ENCODE measurements at regions not wholly inside any gene's neighbourhood (a gene's known extent, or its start where the extent isn't known, plus 50 kb on each side); places are given as distances from the start of the nearest gene placed in this dataset.
A peak's percentile ranks its signal among the peaks of the same experiment; 100 is the strongest.

DNA sequence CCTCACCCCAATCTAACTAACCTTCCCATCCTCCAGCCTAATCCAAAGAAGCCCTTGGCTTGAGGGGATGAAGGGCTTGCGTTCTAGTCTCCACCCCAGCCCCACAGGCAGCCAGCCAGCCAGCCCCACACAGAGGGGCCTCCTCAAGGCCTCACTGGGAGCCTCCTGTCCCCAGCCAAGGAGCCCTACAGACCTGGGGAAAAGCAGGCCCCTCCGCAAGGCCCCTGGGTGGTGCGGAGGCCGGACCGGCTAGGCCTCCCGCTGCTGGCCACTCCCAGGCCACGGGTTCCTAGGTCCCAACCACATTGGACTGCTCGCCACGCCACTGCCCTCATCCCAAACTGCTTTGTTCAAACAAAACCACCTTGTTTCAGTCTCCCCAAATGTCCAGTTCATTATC, 78.0 kb downstream of the ZIC5 start:
- DNase-seq: no peak

DNA sequence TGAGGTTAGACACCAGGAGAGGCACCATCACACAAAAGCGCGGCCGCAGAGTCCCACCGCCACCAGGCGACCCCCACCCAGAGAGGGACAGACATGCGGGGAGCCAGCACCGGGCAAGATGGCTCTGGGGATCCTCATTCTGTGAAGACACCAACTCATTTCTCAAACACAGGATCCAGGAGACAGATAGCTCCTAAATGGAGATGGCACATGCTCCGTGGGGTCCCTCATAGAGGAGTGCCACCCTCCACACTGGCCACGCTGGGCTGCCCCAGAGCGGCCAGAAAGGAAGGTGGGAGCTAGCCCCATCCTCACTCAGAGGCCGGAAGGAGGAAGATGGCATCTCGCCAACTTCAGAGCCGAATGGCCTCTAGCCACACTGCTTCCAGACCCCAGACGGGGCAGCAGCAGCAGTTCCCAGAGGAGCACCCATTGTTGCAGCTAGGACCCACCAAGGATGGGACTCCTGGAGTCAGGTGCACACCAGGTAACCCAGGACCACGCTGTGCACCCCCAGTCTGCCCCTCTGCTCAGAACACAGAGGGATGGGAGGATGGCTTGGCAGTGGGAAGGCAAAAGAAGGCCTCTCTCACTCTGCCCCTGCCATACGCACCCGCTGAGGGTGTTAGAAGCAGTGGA, 78.6 kb downstream of the ZIC5 start:
- no peak for DNase-seq

DNA sequence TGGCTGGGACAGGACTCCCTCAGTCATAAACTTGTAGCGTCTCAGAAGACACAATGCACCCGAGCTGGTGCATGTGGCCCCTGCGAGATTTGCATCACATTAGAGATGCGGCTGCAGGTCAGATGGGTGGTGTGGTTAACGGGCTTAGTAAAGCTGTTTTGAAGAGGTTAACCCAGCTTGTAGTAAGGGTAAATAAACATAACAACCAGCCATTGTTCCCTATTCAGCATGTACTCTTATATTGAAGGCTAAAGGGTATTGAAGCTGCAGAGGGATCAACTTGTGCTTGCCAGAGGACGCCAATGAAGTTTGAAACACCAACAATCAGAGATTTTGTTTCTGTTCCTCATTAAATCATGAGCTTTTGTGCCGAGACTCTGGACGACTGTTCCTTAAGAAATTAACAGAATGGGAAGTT, 79.4 kb downstream of the ZIC5 start:
- DNase-seq: peak in 9 of 58 donors; percentile 13 to 77 (median 39)

DNA sequence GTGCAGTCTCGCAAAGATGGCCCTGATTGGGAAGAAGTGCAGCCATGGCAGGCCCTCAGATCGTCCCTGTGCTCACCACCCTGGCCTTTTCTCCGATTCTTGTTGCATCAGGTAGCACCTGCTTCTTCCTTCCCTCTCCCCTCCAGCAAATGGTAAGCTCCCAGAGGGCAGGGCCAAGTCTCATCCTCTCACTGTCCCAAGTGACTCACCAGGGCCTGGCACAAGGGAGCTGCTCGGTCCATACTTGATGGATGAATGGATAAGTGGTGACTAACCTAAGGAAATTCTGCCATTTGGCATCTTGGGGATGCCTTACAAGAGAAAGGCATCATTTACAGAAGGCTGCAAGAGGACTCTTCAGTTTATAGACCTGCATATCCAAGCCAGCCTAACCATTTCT, 84.9 kb downstream of the ZIC5 start:
- DNase-seq: no peak

DNA sequence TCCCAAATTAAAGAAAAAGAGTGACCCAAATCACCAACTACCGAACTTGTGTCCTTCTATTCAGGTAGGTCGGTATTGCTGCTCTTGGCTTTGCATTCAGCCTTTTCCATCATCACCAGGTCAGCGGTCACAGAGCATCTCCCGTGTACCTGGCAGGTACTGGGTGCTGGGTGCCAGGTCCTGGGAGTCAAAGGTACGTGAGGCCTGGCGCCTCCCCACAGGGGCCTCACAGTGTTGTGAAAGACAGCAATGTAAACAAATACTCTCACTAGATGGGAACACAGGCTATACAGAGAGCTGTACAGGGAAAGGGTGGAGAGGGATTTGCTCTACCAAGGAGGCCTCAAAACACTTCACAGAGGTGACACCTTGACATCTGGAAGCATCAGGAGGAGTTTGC, 86.7 kb downstream of the ZIC5 start:
- DNase-seq: no peak

DNA sequence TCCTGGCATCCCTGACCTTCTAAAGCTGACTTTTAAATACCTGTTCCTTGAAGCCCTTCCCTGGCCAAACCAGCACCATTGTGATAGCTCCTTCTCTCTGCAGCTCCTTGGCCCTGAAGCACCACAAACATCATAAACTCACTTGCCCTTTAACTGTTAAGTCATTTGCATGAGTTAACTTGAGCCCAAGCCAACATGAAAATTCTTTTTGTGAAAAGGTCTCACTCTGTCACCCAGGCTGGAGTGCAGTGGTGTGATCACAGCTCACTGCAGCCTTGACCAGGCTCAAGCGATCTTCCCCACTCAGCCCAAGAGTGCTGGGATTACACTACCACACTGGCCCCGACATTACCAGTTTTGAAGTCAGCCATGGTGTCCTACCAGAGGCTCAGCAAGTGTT, 87.8 kb downstream of the ZIC5 start:
- DNase-seq: no peak

DNA sequence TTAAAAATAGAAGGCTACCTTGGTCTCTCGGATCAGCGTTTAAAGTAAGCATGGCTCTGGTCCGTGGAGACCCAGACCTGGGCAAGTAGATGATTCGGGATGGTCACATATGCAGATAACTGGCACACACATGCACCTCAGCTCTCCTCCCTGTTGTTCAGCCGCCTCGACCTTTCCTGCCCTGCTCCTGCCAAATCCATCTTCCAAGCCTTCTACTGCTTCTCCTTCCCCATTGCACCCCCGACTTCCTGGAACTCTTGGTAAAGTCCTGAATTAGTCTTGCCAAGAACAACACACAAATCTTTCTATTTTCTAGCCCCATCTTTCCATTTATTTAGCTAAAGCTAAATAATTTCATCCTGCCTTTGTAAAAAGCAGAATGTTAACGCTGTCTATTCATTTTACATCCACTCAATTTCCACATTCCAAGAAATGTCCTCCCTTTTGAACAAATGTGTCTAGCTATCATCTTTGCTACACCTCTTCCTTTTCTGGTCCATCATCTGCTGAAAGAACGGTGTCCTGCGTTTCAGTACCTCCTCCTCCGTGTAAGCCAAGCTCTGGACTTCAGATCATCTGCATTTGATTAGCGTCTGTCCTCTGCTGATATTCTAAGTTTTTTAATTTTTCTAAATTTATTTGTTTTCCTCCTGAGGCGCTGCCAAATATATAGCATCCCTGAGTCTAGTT, 92.5 kb downstream of the ZIC5 start:
- no peak for DNase-seq

DNA sequence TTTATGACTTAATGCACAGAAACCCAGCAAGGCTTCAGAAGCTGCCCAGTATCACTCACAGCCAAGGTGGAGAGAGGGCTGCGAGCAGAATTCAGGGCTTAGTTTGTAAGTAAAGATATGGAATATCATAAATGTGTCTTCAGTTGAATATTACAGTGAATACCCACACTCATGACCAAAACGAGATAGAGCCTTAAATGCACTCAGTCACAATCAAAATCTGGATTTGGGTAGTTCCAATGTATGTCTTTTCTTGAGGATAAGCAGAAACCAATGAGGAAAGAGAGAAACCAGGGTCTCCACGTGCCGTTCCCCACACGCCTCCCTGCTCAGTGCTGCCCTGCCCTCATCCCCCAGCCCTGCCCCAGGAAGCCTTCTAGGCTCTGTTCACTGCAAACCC, 94.9 kb downstream of the ZIC5 start:
- DNase-seq: no peak

DNA sequence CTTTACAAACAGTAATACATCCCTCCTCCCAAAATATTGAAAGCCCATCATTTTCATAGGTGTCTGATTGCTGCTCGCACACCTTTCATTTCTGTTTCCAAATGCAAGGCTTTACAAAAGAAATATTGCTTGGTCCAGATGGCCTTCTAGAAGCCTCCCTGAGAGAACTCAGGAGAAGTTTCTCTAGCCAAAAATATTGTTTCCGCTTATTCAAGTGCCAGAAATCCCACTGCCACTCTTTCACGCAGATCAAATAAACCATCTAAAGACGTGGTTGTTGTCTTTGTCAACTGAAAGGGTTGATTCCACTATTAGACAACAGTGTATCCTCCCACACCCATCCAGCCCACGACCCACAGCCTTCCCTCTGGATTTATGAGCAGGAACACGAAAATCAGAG, 96.2 kb downstream of the ZIC5 start:
- DNase-seq: no peak

DNA sequence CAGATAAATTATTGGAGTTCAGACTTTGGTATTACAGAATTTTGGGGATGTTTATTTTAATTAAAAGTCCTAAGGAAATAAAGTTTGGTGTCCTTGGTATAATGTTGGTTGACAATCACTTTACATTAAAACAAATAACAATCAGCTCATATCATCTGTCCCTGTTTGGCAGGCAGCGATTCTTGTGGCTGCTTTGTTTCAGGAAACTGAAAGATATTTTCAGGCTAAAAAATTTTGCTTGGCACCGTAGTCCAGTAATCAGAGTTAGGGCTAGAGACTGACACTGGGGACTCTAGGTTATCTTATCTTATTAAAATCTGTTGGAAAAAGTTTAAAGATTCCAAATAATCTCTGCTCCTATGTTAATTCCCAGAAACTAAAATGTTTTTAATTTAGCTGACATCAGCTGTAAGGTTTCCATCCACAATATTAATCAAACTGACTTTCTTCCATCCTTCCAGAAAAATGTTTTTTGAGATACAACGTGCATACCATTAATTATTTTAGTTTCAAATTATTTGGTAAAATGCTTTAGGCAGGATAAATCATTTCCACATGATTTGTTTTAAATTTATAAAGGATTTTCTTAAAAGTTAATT, 97.6 kb downstream of the ZIC5 start:
- no peak for DNase-seq

DNA sequence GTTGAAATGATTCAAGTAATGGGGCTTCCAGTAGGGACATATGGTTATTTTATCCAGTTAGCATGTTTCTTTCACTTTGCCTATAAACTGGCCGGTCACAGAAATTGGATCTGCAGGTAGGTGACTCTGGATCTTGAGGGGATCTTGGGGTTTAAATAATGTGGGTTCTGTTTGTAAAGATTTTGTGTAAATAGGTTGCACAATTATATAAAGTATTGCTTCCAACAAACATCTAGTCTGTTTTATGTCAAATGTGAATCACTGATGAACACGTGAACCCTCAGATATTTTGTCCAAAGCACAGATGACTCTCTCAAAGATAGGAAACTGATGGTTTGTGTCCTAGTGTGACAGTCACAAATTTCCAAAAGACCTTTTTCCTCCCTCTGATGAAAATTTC, 98.4 kb downstream of the ZIC5 start:
- no peak for DNase-seq

DNA sequence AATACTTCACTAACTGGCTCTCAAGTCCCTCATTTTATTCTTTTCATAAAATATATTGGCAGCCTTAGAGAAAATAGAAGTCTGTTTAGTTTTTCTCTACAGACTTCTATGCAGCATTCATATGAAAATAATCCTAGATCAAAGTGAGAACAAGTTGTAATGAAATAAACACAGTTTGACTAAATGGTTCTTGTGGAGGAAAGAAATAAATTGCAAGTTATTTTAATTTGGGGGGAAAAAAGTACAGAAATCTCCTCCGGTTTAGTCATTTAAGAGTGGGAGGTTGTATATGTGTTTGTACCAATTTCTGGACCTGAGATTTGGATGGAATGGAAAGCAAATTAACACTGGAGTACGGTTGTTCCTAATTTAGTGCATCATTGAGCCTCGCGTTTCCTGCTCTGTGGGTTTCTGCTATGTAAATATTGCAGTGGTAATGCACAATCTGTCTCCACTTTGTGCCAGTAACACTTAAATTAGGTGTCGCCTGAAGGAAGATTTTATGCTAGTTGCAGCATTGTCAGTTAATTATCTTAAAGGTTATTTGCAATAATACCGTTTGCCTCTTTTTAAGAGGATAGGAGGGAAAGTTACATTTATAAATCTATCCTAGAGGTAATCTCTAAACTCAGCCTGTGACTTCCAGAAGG, 100.2 kb downstream of the ZIC5 start:
- no peak for DNase-seq

DNA sequence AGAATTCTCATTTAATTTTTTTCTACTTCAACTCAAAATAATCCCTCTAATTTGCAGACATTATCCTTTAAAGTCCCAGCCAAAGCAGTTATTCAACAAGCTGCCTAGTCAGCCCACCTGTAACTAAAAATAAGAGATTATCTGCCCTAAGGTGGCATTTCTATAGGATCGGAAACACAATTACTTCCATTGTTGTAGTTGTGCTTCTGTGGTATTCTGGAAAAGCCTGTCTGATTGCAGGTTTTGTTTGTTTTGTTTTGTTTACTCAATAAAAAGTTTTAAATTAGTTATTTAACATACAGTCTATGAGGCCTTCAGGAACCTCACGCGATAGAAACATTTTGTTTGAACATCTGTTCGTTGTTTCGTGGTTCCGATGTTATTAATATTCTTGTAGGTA, 101.0 kb downstream of the ZIC5 start:
- DNase-seq: no peak

DNA sequence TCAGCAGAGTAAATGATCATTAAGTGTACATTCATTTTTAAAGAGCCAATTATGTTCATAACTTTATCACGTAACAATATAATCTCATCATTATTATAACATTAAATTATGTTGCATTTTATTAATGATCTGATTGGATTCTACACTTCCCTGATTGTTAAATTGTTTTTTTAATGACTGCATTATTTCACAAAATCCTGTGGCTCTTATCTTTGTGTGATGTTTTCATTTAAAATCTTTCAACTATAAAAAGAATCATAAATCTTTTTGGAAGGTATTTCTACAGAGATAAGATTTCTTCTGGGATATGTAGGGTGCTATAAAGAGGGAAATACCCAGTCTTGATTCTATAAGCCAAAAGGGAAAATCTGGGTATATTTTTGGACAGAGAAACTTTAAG, 101.7 kb downstream of the ZIC5 start:
- DNase-seq: no peak

DNA sequence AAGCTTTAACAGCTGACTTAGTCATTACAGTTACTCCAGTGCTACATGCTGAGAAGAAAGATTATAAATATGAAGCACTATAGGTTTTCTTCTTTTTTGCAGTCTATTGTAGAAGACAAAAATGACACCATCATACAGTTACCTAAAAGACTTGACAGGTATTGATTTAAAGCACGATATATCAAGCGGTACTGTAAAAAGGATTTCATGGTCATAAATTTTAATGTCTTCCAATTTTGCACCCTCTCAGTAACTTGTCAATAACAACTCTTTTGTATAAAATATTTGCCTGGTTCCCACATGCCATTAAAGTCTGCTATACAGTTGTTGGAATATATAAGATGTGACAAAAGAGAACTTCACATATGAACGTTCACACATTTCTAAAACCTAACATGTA, 102.8 kb downstream of the ZIC5 start:
- DNase-seq: no peak

DNA sequence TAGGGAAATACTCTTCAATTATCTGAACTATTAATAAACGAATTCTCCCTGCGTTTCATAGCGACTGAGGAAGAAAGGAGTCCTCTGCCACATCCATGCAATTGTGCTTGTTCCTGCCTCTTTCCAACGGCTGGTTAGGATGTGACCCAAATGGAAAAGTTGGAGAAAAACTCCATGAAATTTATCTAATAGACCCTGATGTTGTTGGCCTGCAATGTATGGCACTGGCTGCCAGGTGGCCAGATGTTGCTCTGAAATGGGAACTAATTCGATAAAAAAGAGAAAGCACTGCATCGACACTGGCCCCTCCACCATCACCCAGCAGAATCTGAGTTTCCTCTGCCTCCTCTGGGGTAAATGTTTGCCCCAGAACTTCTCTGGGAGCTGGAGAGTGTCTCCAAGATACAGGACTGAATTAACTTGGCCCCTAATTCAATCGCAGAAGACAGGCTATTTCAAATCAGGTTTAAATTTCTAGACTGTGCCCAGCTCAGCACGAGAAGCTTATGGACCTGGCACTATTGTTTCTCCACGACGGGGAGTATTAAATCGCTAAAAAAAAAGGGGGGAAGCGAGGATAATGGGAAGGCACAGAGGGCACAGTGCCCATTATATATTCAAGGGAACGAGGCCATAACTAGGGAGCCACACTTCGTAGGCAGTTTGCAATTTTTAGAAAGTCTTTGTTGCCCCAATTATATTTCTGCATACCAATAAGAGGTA, 103.9 kb downstream of the ZIC5 start:
- no peak for DNase-seq

DNA sequence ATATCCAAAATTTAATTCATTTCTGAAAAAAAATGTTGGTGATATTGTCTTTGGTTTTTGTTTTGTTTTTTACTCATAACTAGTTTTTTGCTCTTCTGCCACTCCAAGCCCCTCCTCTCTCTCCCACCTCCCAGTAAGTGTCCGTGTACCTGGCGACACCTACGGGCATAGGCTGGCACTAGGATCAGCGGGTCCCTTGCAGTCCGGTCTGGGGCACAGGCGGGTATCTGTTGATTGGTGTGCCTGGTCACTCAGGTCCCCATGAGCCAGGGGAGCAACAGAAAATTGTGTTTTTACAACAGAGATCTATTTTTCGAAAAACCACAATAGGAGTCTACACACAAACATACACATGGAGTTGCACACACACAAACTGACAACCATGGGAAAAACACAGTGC, 104.8 kb downstream of the ZIC5 start:
- DNase-seq: no peak

DNA sequence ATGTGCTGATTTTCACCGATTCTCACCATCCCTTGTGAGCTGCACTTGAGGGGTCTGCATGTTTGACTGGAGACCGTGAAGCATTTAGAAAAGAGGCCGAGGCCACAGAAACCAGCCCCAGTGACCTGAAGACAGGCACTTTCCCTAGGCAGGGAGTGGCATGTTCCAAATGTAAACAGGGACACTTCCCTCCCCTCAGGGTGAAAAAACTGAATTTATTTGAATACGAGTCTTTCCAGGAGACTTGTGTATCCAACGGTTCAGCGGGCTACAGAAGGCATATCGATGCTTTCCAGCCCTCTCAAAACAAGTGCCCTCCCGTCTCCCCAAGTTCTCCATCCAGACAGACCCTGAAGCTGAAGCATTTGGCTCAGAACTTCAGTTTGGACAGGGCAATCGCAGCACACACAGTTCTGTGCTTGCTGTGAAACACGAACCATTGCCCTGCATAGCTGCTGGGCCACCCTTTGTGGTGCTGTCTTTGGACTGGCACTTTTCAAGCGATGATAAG, 106.1 kb downstream of the ZIC5 start:
- DNase-seq: no peak

DNA sequence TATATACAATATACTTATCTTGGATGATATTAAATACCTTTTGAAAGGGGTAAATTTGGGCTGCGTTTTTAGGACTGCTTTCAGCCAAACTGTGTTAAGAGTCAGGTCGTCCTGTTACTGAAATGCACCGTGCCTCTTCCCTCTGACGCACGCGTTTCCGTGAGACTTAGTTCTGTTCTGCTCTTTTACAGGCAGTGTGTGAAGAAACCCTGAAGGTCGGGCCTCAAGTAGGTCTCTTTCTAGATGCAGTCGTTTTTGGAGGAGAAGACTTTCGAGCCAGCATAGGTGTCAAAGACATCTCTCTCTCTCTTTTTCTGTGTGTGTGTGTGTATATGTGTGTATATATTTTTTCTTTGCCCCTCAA, 107.0 kb downstream of the ZIC5 start:
- no peak for DNase-seq

DNA sequence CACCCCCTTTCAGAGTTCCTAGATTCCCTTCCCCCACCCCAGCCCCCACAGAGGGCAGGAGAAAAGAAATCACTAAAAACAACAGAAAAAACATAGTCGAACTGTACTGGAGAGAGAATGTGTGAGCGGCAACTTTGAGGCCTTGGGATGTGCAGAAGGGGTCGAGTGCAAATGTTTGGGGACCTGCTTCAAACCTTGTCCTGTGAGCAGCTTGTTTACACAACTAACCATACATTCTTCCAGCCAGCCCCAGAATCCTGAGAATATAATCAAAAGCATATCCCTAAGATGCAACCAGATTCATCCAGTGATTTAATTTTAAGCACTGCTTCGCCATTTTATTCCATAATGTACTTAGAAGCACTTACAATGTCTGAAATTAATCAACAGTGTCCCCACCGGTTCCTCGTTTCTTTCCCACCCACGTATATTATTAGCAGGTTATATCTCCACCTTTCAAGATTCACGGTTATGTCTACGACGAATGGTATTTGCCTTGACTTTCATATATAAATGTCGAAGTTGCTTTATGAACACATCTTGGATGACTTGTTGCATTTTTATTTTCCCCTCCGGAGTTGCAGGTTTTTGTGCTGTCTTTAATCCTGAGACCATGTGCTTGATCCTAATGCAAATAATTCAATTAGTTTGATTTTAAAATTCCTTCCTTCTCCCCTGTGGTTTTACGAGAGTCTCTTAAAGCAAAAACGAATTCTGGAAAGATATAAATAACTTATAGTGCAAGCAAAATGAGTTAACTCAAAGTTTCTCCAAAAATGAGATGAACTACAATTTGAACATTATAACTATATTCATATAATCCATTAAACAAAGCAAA, 107.6 kb downstream of the ZIC5 start:
- no peak for DNase-seq

DNA sequence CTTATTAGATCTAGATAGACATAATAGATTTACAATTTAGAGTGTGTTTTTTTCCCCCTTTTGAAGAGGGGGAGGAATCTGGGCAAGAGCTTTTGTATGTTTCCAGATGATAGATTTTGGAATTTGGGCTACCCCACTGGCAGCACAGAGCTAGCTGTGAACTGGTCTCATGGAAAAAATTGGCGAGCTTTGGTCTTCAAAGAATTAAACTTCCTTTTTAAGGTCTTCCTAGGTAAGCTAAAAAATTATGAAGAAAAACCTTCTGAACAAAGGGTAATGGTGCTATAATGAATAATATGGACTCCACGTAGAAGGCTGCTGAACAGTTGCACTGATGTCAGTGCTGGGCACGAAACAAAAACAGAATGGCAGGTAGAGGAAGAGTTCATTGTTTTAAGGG, 109.3 kb downstream of the ZIC5 start:
- DNase-seq: no peak
